ENCODE measurements at regions not wholly inside any gene's neighbourhood (a gene's known extent, or its start where the extent isn't known, plus 50 kb on each side); places are given as distances from the start of the nearest gene placed in this dataset.
A peak's percentile ranks its signal among the peaks of the same experiment; 100 is the strongest.

DNA sequence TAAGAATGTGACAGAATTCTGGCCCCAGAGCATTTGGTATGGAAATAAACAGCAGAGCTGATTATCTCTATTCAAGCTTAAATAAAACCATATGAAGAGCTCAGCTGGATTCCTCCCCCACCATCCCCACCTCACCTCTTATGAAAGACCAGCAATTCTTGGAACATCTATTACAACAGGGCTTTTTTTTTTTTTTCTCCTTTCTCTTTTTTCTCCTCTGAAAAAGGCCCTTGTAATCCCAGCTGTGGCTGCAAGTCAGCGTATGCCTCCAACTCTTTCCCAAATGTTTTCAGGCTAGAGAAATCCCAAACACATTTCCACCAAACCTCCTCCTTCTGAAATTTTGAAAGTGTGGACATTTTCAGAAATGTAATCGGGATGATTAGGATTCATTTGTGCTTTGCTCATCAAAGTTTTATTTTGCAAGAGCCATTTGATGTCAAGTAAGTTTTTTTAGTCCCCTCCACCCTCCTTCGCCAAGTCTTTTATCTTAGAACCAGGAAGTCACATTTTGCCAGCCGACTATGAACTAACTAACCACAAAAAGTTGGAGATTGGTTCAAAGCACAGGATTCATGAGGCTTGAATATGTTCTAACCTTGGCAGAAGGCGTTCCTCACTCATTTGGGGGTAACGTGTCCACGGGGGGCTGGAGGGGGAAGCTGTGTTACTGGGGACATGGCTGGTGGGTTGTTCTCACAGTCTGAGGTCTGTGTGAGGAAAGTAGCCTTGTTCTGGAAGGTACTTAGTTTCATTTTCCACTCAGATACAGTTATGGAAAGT lies 142.0 kb upstream of the PDZRN3 start:
- H3K36me3 ChIP-seq (ENCODE audit: insufficient read depth, low read length) = no peaks in the 10 kb centered on the region
- H3K27me3 ChIP-seq (ENCODE audit: low read length) = no peaks in the 10 kb centered on the region
- no peaks in the 10 kb centered on the region for H3K9me2 ChIP-seq (replicated peaks; ENCODE audit: insufficient read depth, low read length)
- H3K4me3 ChIP-seq (ENCODE audit: low read length) = no peak overlapping the region
- H3K4me2 ChIP-seq (ENCODE audit: low read depth, low read length, poor library complexity, severe bottlenecking) = no peak overlapping the region
- H3K9ac ChIP-seq (ENCODE audit: low read length) = no peak overlapping the region
- DNase-seq = no peak
- no peak overlapping the region for H3K27ac ChIP-seq (ENCODE audit: low read length)
- no peaks in the 10 kb centered on the region for H3K4me1 ChIP-seq (ENCODE audit: low read length)
- H2AFZ ChIP-seq (ENCODE audit: low read length) = 0 out of 2 replicates have a peak overlapping the region, but pooled peaks have one; percentile 42
- H4K20me1 ChIP-seq (ENCODE audit: insufficient read depth, low read depth, low read length) = no peaks in the 10 kb centered on the region
- no peaks in the 10 kb centered on the region for H3K79me2 ChIP-seq (ENCODE audit: low read length)
- H3K9me3 ChIP-seq (ENCODE audit: low read length) = no peaks in the 10 kb centered on the region

DNA sequence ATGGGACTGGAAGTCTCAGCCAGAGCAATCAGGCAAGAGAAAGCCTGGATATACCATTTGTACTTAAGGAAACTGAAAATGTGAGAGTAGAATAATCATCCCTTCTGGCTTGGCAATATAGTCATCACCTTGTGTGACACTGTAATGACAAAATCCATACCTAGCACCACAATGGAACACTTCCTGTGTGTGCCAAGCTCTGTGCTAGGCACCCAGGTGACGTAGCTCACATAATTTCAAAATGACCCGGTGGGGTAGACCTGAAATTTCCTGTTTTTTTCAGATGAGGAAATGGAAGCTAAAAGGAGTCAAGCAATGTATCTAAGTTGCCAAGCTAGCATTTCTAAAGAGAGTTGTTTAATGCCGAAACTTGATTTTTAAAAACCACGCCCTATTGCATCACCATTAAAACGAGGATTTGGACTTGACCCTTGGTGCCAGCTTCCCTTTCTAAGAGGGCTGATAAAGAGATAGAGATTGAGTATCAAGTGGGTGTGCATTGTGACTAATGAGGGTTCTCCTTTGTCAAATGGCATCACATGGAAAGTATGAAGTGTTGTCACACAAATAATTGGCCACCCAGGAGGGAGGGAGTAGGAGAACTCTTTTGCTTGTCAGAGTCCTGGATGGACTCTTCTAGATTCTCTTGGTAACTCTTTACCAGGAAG lies 141.3 kb upstream of the PDZRN3 start:
- no peak overlapping the region for H3K27ac ChIP-seq (ENCODE audit: low read length)
- H3K9me2 ChIP-seq (replicated peaks; ENCODE audit: insufficient read depth, low read length) = no peaks in the 10 kb centered on the region
- H3K27me3 ChIP-seq (ENCODE audit: low read length) = no peaks in the 10 kb centered on the region
- H3K4me2 ChIP-seq (ENCODE audit: low read depth, low read length, poor library complexity, severe bottlenecking) = no peak overlapping the region
- H3K4me1 ChIP-seq (ENCODE audit: low read length) = no peaks in the 10 kb centered on the region
- H3K9me3 ChIP-seq (ENCODE audit: low read length) = no peaks in the 10 kb centered on the region
- H3K4me3 ChIP-seq (ENCODE audit: low read length) = no peak overlapping the region
- no peaks in the 10 kb centered on the region for H3K79me2 ChIP-seq (ENCODE audit: low read length)
- H3K36me3 ChIP-seq (ENCODE audit: insufficient read depth, low read length) = no peaks in the 10 kb centered on the region
- DNase-seq = no peak
- H2AFZ ChIP-seq (ENCODE audit: low read length) = no peak overlapping the region
- no peak overlapping the region for H3K9ac ChIP-seq (ENCODE audit: low read length)
- no peaks in the 10 kb centered on the region for H4K20me1 ChIP-seq (ENCODE audit: insufficient read depth, low read depth, low read length)

DNA sequence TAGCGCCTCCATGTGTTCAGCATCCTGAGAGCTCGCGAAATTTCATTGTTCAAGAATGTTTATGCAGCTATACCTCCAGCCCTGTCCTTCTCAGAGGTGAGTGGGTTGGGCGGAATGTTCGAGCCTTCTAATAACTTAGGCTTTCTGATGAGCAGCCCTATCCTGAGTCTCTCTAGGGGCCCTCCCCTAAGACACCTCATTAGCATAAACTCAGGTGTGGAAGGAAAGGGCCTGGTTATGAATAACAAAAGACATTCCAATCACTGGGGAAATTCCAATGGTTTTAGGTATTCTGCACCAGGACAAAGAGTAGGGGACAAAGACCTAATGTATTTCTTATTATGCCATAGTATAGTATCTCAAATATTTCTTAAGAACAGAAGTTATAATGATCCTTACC lies 138.1 kb upstream of the PDZRN3 start:
- H3K4me3 ChIP-seq (ENCODE audit: low read length) = no peak overlapping the region
- H3K79me2 ChIP-seq (ENCODE audit: low read length) = no peaks in the 10 kb centered on the region
- no peaks in the 10 kb centered on the region for H3K9me2 ChIP-seq (replicated peaks; ENCODE audit: insufficient read depth, low read length)
- H3K4me2 ChIP-seq (ENCODE audit: low read depth, low read length, poor library complexity, severe bottlenecking) = no peak overlapping the region
- no peak overlapping the region for H3K9ac ChIP-seq (ENCODE audit: low read length)
- no peaks in the 10 kb centered on the region for H3K27me3 ChIP-seq (ENCODE audit: low read length)
- H3K9me3 ChIP-seq (ENCODE audit: low read length) = no peaks in the 10 kb centered on the region
- no peaks in the 10 kb centered on the region for H3K36me3 ChIP-seq (ENCODE audit: insufficient read depth, low read length)
- no peak for DNase-seq
- no peak overlapping the region for H2AFZ ChIP-seq (ENCODE audit: low read length)
- H3K4me1 ChIP-seq (ENCODE audit: low read length) = no peaks in the 10 kb centered on the region
- H4K20me1 ChIP-seq (ENCODE audit: insufficient read depth, low read depth, low read length) = no peaks in the 10 kb centered on the region
- H3K27ac ChIP-seq (ENCODE audit: low read length) = no peak overlapping the region

DNA sequence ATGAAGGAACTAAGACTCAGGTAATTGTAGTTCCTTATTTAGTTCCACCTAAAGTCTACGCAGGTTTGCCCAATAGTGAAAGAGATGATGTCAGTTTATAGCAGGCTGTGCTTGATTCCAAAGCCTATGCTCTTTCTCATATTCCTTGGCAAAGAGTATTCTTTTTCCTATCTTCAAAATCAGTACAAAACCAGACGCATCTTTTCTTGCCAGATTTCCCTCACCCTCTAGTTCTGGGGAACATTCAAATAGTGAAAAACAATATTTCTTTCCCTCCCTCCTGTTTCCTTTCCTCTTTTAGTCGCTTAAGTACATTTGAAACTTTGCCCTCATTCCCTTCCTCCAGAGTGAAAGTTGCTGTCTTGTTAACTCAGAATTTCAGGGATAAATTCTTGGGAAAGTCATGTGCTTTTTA lies 134.6 kb upstream of the PDZRN3 start:
- Histone ChIP-seq H2AFZ (ENCODE audit: low read length) (no peak overlapping the region), H3K4me2 (ENCODE audit: low read depth, low read length, poor library complexity, severe bottlenecking) (no peak overlapping the region), H3K9ac (ENCODE audit: low read length) (no peak overlapping the region), H3K4me3 (ENCODE audit: low read length) (no peak overlapping the region), H3K27me3 (ENCODE audit: low read length) (no peaks in the 10 kb centered on the region), H3K4me1 (ENCODE audit: low read length) (no peaks in the 10 kb centered on the region), H3K9me3 (ENCODE audit: low read length) (no peaks in the 10 kb centered on the region), H3K79me2 (ENCODE audit: low read length) (no peaks in the 10 kb centered on the region), H4K20me1 (ENCODE audit: insufficient read depth, low read depth, low read length) (no peaks in the 10 kb centered on the region), H3K9me2 (replicated peaks; ENCODE audit: insufficient read depth, low read length) (no peaks in the 10 kb centered on the region), H3K36me3 (ENCODE audit: insufficient read depth, low read length) (no peaks in the 10 kb centered on the region), H3K27ac (ENCODE audit: low read length) (no peak overlapping the region)
- no peak for DNase-seq

DNA sequence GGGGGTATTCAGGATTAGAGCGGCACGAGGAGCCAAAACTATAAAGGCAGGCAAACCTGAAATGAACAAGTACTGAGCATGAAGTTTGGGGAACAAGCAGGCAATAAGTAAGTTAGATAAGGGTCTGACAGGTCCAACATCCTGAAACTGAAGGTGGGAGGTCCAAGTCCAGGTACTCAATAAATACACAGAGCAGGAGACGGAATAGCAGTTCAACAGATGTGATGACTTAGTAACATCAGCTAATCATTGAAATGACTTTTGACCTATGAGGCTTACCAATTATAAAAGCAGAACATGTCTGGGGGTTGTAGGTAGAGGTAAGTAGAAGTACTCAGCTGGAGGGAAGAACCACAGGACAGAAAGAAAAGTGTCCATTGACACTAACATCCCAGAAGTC lies 132.8 kb upstream of the PDZRN3 start:
- DNase-seq = no peak
- Histone ChIP-seq H4K20me1 (ENCODE audit: insufficient read depth, low read depth, low read length) (no peaks in the 10 kb centered on the region), H3K4me2 (ENCODE audit: low read depth, low read length, poor library complexity, severe bottlenecking) (no peak overlapping the region), H3K9ac (ENCODE audit: low read length) (no peak overlapping the region), H3K4me3 (ENCODE audit: low read length) (no peak overlapping the region), H3K27ac (ENCODE audit: low read length) (no peak overlapping the region), H3K4me1 (ENCODE audit: low read length) (no peaks in the 10 kb centered on the region), H3K9me2 (replicated peaks; ENCODE audit: insufficient read depth, low read length) (no peaks in the 10 kb centered on the region), H3K36me3 (ENCODE audit: insufficient read depth, low read length) (no peaks in the 10 kb centered on the region), H2AFZ (ENCODE audit: low read length) (no peak overlapping the region), H3K9me3 (ENCODE audit: low read length) (no peaks in the 10 kb centered on the region), H3K79me2 (ENCODE audit: low read length) (no peaks in the 10 kb centered on the region), H3K27me3 (ENCODE audit: low read length) (no peaks in the 10 kb centered on the region)

DNA sequence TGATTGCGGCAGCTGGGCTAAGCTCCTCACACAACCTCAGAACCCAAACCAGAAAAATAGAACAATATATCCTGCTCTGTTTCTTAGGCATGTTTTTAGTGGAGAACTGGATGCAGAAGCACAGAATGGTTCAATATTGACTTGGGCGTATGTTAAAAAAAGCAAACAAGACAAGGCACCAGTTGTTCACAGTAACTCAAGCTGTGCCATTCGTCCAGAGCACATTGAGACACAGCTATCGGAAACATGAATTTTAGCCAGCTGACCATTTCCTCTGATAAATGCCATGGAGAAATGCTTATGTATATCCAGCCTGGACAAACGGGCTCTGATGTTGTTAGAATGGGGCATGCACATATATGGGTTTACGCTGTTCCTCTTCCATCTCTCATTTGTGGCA lies 129.2 kb upstream of the PDZRN3 start:
- Histone ChIP-seq H3K9ac (ENCODE audit: low read length) (no peak overlapping the region), H3K9me3 (ENCODE audit: low read length) (no peaks in the 10 kb centered on the region), H3K9me2 (replicated peaks; ENCODE audit: insufficient read depth, low read length) (no peaks in the 10 kb centered on the region), H3K36me3 (ENCODE audit: insufficient read depth, low read length) (no peaks in the 10 kb centered on the region), H3K4me1 (ENCODE audit: low read length) (no peaks in the 10 kb centered on the region), H3K4me3 (ENCODE audit: low read length) (no peak overlapping the region), H3K79me2 (ENCODE audit: low read length) (no peaks in the 10 kb centered on the region), H3K27ac (ENCODE audit: low read length) (no peak overlapping the region), H2AFZ (ENCODE audit: low read length) (no peak overlapping the region), H3K27me3 (ENCODE audit: low read length) (no peaks in the 10 kb centered on the region), H4K20me1 (ENCODE audit: insufficient read depth, low read depth, low read length) (no peaks in the 10 kb centered on the region), H3K4me2 (ENCODE audit: low read depth, low read length, poor library complexity, severe bottlenecking) (no peak overlapping the region)
- DNase-seq = no peak

DNA sequence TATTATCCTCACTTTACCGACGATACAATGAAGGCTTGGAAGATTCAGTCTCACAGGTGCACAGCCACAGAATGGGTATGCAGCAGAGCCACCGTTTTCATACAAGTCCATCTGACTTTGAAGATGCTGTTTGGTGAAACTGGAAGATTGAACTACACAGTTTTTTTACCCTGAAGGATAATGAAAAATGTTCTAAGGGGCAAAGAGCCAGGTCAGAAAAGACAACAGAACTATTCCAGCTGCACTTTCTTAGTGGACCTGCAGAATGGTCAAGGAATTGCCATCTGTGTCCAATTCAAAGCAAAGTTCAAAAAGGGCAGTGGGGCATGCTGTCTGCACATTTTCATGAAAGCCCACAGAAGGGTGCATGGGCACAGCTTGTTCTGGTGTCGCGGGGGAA lies 127.6 kb upstream of the PDZRN3 start:
- Histone ChIP-seq H4K20me1 (ENCODE audit: insufficient read depth, low read depth, low read length) (no peaks in the 10 kb centered on the region), H3K4me2 (ENCODE audit: low read depth, low read length, poor library complexity, severe bottlenecking) (no peak overlapping the region), H2AFZ (ENCODE audit: low read length) (no peak overlapping the region), H3K4me3 (ENCODE audit: low read length) (no peak overlapping the region), H3K9ac (ENCODE audit: low read length) (no peak overlapping the region), H3K79me2 (ENCODE audit: low read length) (no peaks in the 10 kb centered on the region), H3K9me2 (replicated peaks; ENCODE audit: insufficient read depth, low read length) (0 out of 2 replicates have a peak, but pooled peaks cover 6% of the 10 kb centered on the region), H3K9me3 (ENCODE audit: low read length) (no peaks in the 10 kb centered on the region), H3K4me1 (ENCODE audit: low read length) (no peaks in the 10 kb centered on the region), H3K27ac (ENCODE audit: low read length) (no peak overlapping the region), H3K36me3 (ENCODE audit: insufficient read depth, low read length) (no peaks in the 10 kb centered on the region), H3K27me3 (ENCODE audit: low read length) (no peaks in the 10 kb centered on the region)
- no peak for DNase-seq

DNA sequence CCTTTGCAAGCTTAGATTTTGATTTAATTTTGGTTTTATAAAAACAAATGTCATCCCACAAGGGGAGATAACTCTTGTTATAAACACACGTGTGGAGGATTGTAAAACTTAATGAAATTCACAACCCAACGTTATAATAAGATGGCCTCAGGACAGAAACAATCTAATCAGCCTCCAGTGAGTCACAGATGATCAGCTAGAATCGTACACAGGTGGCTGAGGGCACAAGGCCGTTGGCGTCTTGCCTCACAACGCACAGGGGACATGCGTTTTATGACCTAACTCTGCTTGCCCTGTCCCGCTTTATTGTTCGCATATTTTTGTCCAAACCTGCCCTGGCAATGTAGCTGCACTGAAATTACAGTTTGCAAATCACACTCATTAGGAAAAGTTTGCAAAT lies 121.9 kb upstream of the PDZRN3 start:
- no peak overlapping the region for H3K4me3 ChIP-seq (ENCODE audit: low read length)
- H3K9me2 ChIP-seq (replicated peaks; ENCODE audit: insufficient read depth, low read length) = 0 out of 2 replicates have a peak, but pooled peaks cover 6% of the 10 kb centered on the region
- H3K27me3 ChIP-seq (ENCODE audit: low read length) = no peaks in the 10 kb centered on the region
- no peak overlapping the region for H2AFZ ChIP-seq (ENCODE audit: low read length)
- H3K36me3 ChIP-seq (ENCODE audit: insufficient read depth, low read length) = no peaks in the 10 kb centered on the region
- H3K9ac ChIP-seq (ENCODE audit: low read length) = no peak overlapping the region
- no peak overlapping the region for H3K27ac ChIP-seq (ENCODE audit: low read length)
- no peaks in the 10 kb centered on the region for H3K4me1 ChIP-seq (ENCODE audit: low read length)
- no peak overlapping the region for H3K4me2 ChIP-seq (ENCODE audit: low read depth, low read length, poor library complexity, severe bottlenecking)
- H4K20me1 ChIP-seq (ENCODE audit: insufficient read depth, low read depth, low read length) = no peaks in the 10 kb centered on the region
- H3K79me2 ChIP-seq (ENCODE audit: low read length) = no peaks in the 10 kb centered on the region
- DNase-seq = no peak
- no peaks in the 10 kb centered on the region for H3K9me3 ChIP-seq (ENCODE audit: low read length)
